Trophoblast cell (in vitro differentiated cells and primary cell): ENCODE measurements at regions not wholly inside any gene's neighbourhood (a gene's known extent, or its start where the extent isn't known, plus 50 kb on each side); places are given as distances from the start of the nearest gene placed in this dataset.

Experiments used
- DNase-seq, 2 donors: peaks; one replicate each; pipeline ENCODE4 v3.0.0-alpha.2; 2016
- H2AFZ ChIP-seq: 2 replicates; pipeline ENCODE4 v1.6.1; 2013; ENCODE audit warnings: low read length, moderate library complexity, mild to moderate bottlenecking; ENCODE audit not compliant: insufficient read depth, poor library complexity
- H2AK5ac ChIP-seq: 2 replicates; pipeline ENCODE4 v1.6.1; 2013; ENCODE audit warnings: mild to moderate bottlenecking, low read length
- H2BK120ac ChIP-seq: 2 replicates; pipeline ENCODE4 v1.6.1; 2013; ENCODE audit warnings: low read length, mild to moderate bottlenecking, moderate library complexity; ENCODE audit not compliant: insufficient read depth, poor library complexity
- H2BK12ac ChIP-seq: 2 replicates; pipeline ENCODE4 v1.6.1; 2013; ENCODE audit warnings: mild to moderate bottlenecking, low read length, moderate library complexity
- H2BK5ac ChIP-seq: 2 replicates; pipeline ENCODE4 v1.6.1; 2013; ENCODE audit warnings: low read length, low read depth, moderate library complexity, mild to moderate bottlenecking; ENCODE audit not compliant: poor library complexity
- H3K14ac ChIP-seq: 2 replicates; pipeline ENCODE4 v1.6.1; 2013; ENCODE audit warnings: mild to moderate bottlenecking, low read length
- H3K18ac ChIP-seq: 2 replicates; pipeline ENCODE4 v1.6.1; 2013; ENCODE audit warnings: mild to moderate bottlenecking, low read length
- H3K23ac ChIP-seq: 2 replicates; pipeline ENCODE4 v1.6.1; 2013; ENCODE audit warnings: low read length
- H3K27ac ChIP-seq: 2 replicates; pipeline ENCODE4 v1.5.1; 2013; ENCODE audit warnings: low read depth, mild to moderate bottlenecking, inconsistent platforms, low read length, moderate library complexity
- H3K27me3 ChIP-seq: 2 replicates; pipeline ENCODE4 v1.6.1; 2013; ENCODE audit warnings: inconsistent platforms, mild to moderate bottlenecking, low read length, moderate library complexity; ENCODE audit not compliant: insufficient read depth
- H3K36me3 ChIP-seq, 2 experiments: 1 replicate in 1 of 2; 2 replicates in 1 of 2; pipeline ENCODE4 v1.6.1; 2013; ENCODE audit warnings: low read length in 2 of 2, mild to moderate bottlenecking in 2 of 2, moderate library complexity in 1 of 2; ENCODE audit not compliant: insufficient read depth in 2 of 2, control insufficient read depth in 1 of 2
- H3K4ac ChIP-seq: 2 replicates; pipeline ENCODE4 v1.6.1; 2013; ENCODE audit warnings: low read depth, mild to moderate bottlenecking, low read length, moderate library complexity
- H3K4me1 ChIP-seq, 2 experiments: 1 replicate in 1 of 2; 2 replicates in 1 of 2; pipeline ENCODE4 v1.6.1; 2013; ENCODE audit warnings: low read length in 2 of 2, mild to moderate bottlenecking in 2 of 2, moderate library complexity in 1 of 2; ENCODE audit not compliant: insufficient read depth in 2 of 2, control insufficient read depth in 1 of 2
- H3K4me2 ChIP-seq: 2 replicates; pipeline ENCODE4 v1.6.1; 2013; ENCODE audit warnings: inconsistent platforms, mild to moderate bottlenecking, low read length, moderate library complexity
- H3K4me3 ChIP-seq: 2 replicates; pipeline ENCODE4 v1.5.1; 2013; ENCODE audit warnings: mild to moderate bottlenecking, low read depth, low read length, inconsistent platforms
- H3K79me1 ChIP-seq: one replicate; pipeline ENCODE4 v1.6.1; 2013; ENCODE audit warnings: low read length
- H3K79me2 ChIP-seq: 2 replicates; pipeline ENCODE4 v1.6.1; 2013; ENCODE audit warnings: low read length, mild to moderate bottlenecking; ENCODE audit not compliant: control insufficient read depth, insufficient read depth, poor library complexity
- H3K9ac ChIP-seq: 2 replicates; pipeline ENCODE4 v1.6.1; 2013; ENCODE audit warnings: mild to moderate bottlenecking, low read length
- H3K9me3 ChIP-seq: 2 replicates; pipeline ENCODE4 v1.6.1; 2013; ENCODE audit warnings: low read depth, mild to moderate bottlenecking, control low read depth, inconsistent platforms, low read length; ENCODE audit not compliant: insufficient read depth
- H4K12ac ChIP-seq: 2 replicates; pipeline ENCODE4 v1.6.1; 2013; ENCODE audit warnings: low read depth, mild to moderate bottlenecking, low read length, moderate library complexity
- H4K8ac ChIP-seq: 2 replicates; pipeline ENCODE4 v1.6.1; 2013; ENCODE audit warnings: low read depth, mild to moderate bottlenecking, low read length, moderate library complexity
- H4K91ac ChIP-seq: one replicate; pipeline ENCODE4 v1.6.1; 2013; ENCODE audit warnings: low read depth, mild to moderate bottlenecking, low read length, moderate library complexity
- WGBS: extraction: QIAGEN DNeasy Blood & Tissue Kit; methylation state at CpG from one replicate; pipeline ENCODE4 v1.1.7; 2013; ENCODE audit warnings: missing lambda C conversion rate; ENCODE audit not compliant: insufficient read length, insufficient coverage; ENCODE audit errors: extremely low coverage; 5-methylcytosine and 5-hydroxymethylcytosine counted together

DNA sequence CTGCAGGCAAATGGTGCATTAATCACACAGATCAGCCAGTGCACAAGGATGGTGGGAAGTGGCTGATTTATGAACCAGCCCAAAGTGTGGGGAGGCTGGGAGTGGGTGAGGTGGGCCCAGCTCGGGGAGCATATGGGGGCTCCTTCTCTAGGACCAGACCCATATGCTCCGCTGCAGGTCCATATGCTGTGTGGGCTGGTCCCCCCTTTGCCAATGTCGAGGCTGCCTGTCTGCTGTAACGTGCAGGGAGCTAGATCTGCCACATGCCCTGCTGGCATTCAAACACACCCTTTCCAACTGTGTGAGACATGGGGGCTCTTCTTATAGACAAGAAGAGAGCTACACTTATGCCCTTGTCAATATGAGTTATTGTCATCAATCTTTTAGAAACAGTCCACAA, 566.3 kb downstream of the DHX35 start:
- Histone ChIP-seq H2AK5ac (no peak overlapping the region), H3K9me3 (no peaks in the 10 kb centered on the region), H3K36me3 (no peaks in the 10 kb centered on the region), H3K18ac (no peak overlapping the region), H4K8ac (no peak overlapping the region), H4K12ac (no peak overlapping the region), H3K4me1 (no peaks in the 10 kb centered on the region), H4K91ac (no peak overlapping the region), H3K4ac (no peak overlapping the region), H2BK12ac (no peak overlapping the region), H3K79me1 (no peaks in the 10 kb centered on the region), H2AFZ (no peak overlapping the region), H3K23ac (no peak overlapping the region), H3K79me2 (no peaks in the 10 kb centered on the region), H3K14ac (no peak overlapping the region), H2BK120ac (no peak overlapping the region), H3K27me3 (no peaks in the 10 kb centered on the region), H3K27ac (no peak overlapping the region), H3K4me3 (peak overlapping the region; percentile 31), H3K9ac (no peak overlapping the region), H3K4me2 (no peak overlapping the region), H2BK5ac (no peak overlapping the region)
- no CpG with 5 or more reads among the region's 4 CpGs for whole genome bisulfite sequencing
- DNase-seq: no peak

DNA sequence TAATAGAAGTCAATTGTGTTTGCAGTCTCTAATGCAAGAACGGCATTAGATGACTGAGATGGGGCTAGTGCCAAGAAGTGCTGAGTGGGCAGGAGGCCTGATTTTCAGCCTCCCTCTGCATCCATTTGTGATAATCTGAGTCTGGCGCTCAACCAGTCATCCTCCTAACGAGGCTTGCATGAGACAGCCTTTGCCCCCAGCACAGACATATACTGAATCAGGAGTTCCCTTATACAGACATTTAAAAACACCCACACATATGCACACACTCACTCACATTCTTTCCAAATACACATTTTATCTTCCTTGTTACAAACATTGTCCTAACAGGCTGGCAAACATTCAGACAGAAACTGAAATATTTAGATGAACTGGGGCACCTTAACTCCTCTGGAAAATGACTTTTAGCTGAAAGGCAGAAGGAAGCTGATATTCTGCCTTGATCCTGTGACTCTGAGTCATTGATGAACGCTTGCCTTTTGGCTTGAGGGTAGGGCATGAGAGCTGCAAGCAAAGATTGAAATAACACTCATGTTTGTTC, 562.3 kb downstream of the DHX35 start:
- no peak overlapping the region for H2BK12ac ChIP-seq
- no peak overlapping the region for H2AK5ac ChIP-seq
- H3K9ac ChIP-seq: no peak overlapping the region
- H3K4ac ChIP-seq: no peak overlapping the region
- no CpG with 5 or more reads among the region's 4 CpGs for WGBS
- no peak overlapping the region for H3K14ac ChIP-seq
- no peaks in the 10 kb centered on the region for H3K79me1 ChIP-seq
- H2BK5ac ChIP-seq: no peak overlapping the region
- H3K4me2 ChIP-seq: no peak overlapping the region
- H3K27me3 ChIP-seq: no peaks in the 10 kb centered on the region
- no peak overlapping the region for H4K12ac ChIP-seq
- no peak overlapping the region for H3K23ac ChIP-seq
- no peaks in the 10 kb centered on the region for H3K79me2 ChIP-seq
- no peak overlapping the region for H3K4me3 ChIP-seq
- H3K9me3 ChIP-seq: no peaks in the 10 kb centered on the region
- H3K36me3 ChIP-seq: no peaks in the 10 kb centered on the region
- H3K27ac ChIP-seq: no peak overlapping the region
- H3K18ac ChIP-seq: no peak overlapping the region
- no peak overlapping the region for H4K91ac ChIP-seq
- no peak overlapping the region for H2BK120ac ChIP-seq
- H2AFZ ChIP-seq: no peak overlapping the region
- DNase-seq: no peak
- H4K8ac ChIP-seq: no peak overlapping the region
- no peaks in the 10 kb centered on the region for H3K4me1 ChIP-seq

DNA sequence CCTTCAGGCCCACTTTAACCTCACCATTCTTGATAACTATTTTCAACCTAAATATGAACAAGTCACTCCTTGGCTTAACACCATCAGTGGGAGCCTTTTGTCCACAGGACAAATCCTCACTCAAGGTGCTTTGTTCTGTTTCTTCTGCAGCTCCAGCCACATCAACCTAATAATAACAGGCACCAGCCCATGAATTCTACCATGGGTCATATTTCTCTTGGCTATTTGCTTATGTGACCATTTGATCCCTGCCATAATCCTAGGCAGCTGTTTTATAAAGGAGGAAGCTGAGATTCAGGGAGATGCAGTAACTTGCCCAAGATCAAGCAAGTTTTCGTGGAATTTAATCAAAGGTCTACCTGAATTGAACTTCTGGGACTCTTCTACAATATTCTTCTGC, 561.3 kb downstream of the DHX35 start:
- Histone ChIP-seq H3K79me2 (no peaks in the 10 kb centered on the region), H3K18ac (no peak overlapping the region), H3K9ac (no peak overlapping the region), H2AK5ac (no peak overlapping the region), H3K36me3 (no peaks in the 10 kb centered on the region), H4K8ac (no peak overlapping the region), H2AFZ (no peak overlapping the region), H3K4ac (no peak overlapping the region), H4K91ac (no peak overlapping the region), H3K27me3 (no peaks in the 10 kb centered on the region), H2BK12ac (no peak overlapping the region), H3K14ac (no peak overlapping the region), H3K27ac (no peak overlapping the region), H3K23ac (no peak overlapping the region), H3K79me1 (no peaks in the 10 kb centered on the region), H4K12ac (no peak overlapping the region), H2BK5ac (no peak overlapping the region), H3K9me3 (no peaks in the 10 kb centered on the region), H3K4me1 (no peaks in the 10 kb centered on the region), H3K4me3 (no peak overlapping the region), H2BK120ac (no peak overlapping the region), H3K4me2 (no peak overlapping the region)
- DNase-seq: no peak
- no CpG with 5 or more reads among the region's 1 CpG for WGBS

DNA sequence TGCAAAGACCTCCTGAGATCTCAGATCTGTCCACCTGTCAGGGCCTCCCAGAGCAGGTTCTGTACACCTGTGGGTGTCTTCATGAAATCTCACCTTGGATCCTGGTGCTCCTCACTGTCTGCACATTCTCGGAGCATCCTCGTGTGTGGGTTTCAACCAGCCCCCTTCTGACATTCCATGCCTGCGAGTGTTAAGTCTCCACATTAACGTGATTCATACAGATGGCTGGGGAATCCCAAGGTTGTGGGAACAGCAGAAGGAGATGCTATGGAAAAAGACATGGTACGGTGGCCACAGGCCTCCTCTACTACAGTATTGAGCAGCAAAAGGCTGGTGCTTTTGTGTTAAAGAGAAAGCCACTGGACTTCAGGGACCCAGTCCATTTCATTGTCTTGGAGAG, 556.5 kb downstream of the DHX35 start:
- DNase-seq: no peak
- no peaks in the 10 kb centered on the region for H3K27me3 ChIP-seq
- H2BK5ac ChIP-seq: no peak overlapping the region
- no peak overlapping the region for H3K23ac ChIP-seq
- H2BK120ac ChIP-seq: no peak overlapping the region
- H3K27ac ChIP-seq: no peak overlapping the region
- WGBS: no CpG with 5 or more reads among the region's 5 CpGs
- no peaks in the 10 kb centered on the region for H3K79me2 ChIP-seq
- H3K9me3 ChIP-seq: no peaks in the 10 kb centered on the region
- H4K12ac ChIP-seq: no peak overlapping the region
- no peak overlapping the region for H3K4me2 ChIP-seq
- no peak overlapping the region for H2BK12ac ChIP-seq
- H4K91ac ChIP-seq: no peak overlapping the region
- H3K36me3 ChIP-seq: no peaks in the 10 kb centered on the region
- H2AFZ ChIP-seq: no peak overlapping the region
- no peak overlapping the region for H3K18ac ChIP-seq
- no peaks in the 10 kb centered on the region for H3K4me1 ChIP-seq
- H3K4me3 ChIP-seq: no peak overlapping the region
- no peak overlapping the region for H3K4ac ChIP-seq
- H3K79me1 ChIP-seq: no peaks in the 10 kb centered on the region
- H2AK5ac ChIP-seq: no peak overlapping the region
- H3K14ac ChIP-seq: no peak overlapping the region
- no peak overlapping the region for H4K8ac ChIP-seq
- no peak overlapping the region for H3K9ac ChIP-seq
